ENCODE measurements at regions not wholly inside any gene's neighbourhood (a gene's known extent, or its start where the extent isn't known, plus 50 kb on each side); places are given as distances from the start of the nearest gene placed in this dataset.

- ATAC-seq (ENCODE audit: low read depth in 2 of 2): no peak
- peak overlapping the region in 2 of 6 donors; percentile 44 to 47 for H3K27ac Mint-ChIP-seq
- no peaks in the 10 kb centered on the region for H3K36me3 Mint-ChIP-seq
- no peaks in the 10 kb centered on the region for H3K4me1 Mint-ChIP-seq
- H3K9me3 Mint-ChIP-seq: peaks cover 0 to 4% (median 0%) of the 10 kb centered on the region in 7 donors
- no peaks in the 10 kb centered on the region for H3K27me3 Mint-ChIP-seq
- H3K4me3 Mint-ChIP-seq: no peak overlapping the region
- DNase-seq: no peak
Measured at GRCh38 chr6:106894978-106895702, 79.4 kb downstream of the CD24 start.

DNA sequence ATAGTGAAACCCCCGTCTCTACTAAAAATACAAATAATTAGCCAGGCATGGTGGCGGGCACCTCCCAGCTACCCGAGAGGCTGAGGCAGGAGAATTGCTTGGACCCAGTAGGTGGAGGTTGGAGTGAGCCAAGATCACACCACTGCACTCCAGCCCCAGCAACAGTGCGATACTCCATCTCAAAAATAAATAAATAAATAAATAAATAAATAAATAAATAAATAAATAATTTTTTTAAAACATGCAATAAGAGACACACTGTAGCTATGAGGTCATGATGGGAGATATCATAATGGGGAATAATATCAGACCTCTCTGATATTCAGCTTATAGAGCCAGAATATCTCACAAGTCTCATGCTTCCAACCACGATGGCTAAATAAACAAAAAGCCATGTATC lies 82.3 kb downstream of the CD24 start:
- no peaks in the 10 kb centered on the region for H3K9me3 Mint-ChIP-seq
- ATAC-seq (ENCODE audit: low read depth in 2 of 2) (no peak), DNase-seq (no peak)
- H3K27ac Mint-ChIP-seq: no peak overlapping the region
- peaks cover 0 to 4% (median 0%) of the 10 kb centered on the region in 3 donors for H3K4me1 Mint-ChIP-seq
- peaks cover 0 to 6% (median 0%) of the 10 kb centered on the region in 3 donors for H3K27me3 Mint-ChIP-seq
- H3K4me3 Mint-ChIP-seq: no peak overlapping the region
- peaks cover 0 to 4% of the 10 kb centered on the region in 2 donors for H3K36me3 Mint-ChIP-seq

- peaks cover 0 to 4% of the 10 kb centered on the region in 2 donors for H3K36me3 Mint-ChIP-seq
- no peak overlapping the region for H3K4me3 Mint-ChIP-seq
- ATAC-seq (ENCODE audit: low read depth in 2 of 2) (no peak), DNase-seq (no peak)
- no peak overlapping the region for H3K27ac Mint-ChIP-seq
- peaks cover 0 to 4% (median 0%) of the 10 kb centered on the region in 3 donors for H3K4me1 Mint-ChIP-seq
- peaks cover 0 to 6% (median 0%) of the 10 kb centered on the region in 3 donors for H3K27me3 Mint-ChIP-seq
- H3K9me3 Mint-ChIP-seq: no peaks in the 10 kb centered on the region
Measured at GRCh38 chr6:106890447-106890846, 84.1 kb downstream of the CD24 start.

- no peak for DNase-seq
- Mint-ChIP-seq H3K4me3 (no peak overlapping the region), H3K9me3 (no peaks in the 10 kb centered on the region), H3K27ac (no peak overlapping the region), H3K36me3 (peaks cover 0 to 4% of the 10 kb centered on the region in 2 donors), H3K4me1 (peaks cover 0 to 4% (median 0%) of the 10 kb centered on the region in 3 donors), H3K27me3 (peaks cover 0 to 6% (median 0%) of the 10 kb centered on the region in 3 donors)
- ATAC-seq (ENCODE audit: low read depth in 2 of 2): no peak
Measured at GRCh38 chr6:106889692-106890091, 84.8 kb downstream of the CD24 start.

DNA sequence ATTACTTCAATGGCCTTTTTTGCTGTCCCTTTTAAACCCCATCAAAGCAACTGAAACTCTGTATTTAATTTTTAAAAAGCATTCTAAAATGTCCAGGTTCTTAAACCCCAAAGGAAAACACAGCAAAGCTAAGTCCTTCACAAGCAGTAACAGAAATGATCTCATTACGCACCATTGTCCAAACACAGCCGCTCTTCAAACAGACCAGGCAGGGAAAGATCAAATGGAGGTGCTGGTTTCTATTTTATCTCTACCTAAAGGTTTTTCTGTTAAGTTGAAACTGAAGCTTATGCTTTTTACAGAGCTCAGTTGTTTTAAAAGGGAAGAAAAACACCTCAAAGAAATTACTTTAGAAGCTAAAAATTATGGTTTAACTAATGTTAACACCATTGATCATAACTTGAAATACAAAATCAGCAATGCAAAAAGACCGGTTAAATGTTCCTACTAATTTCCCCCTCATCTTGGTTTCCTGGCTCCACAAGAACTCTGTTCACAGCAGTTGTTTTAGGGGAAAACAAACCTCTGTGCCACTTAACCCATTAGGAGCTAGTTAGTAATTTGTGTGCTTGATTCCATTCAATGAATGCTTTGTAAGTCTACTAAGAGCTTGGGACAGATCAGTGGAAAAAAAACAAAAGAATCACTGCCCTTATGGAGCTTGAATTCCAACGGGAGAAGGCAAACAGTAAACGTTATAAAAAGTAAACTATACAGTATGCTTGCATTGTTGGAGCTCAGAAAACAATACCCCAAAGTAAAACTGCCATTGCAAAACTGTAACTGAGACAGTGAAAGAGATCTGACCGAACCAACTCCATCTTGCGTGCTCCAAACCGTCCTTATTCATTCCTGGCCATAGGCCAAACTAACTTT lies 87.4 kb downstream of the CD24 start:
- H3K9me3 Mint-ChIP-seq: no peaks in the 10 kb centered on the region
- no peak overlapping the region for H3K4me3 Mint-ChIP-seq
- peaks cover 0 to 4% of the 10 kb centered on the region in 2 donors for H3K36me3 Mint-ChIP-seq
- H3K4me1 Mint-ChIP-seq: peaks cover 0 to 6% (median 4%) of the 10 kb centered on the region in 3 donors
- no peak for ATAC-seq (ENCODE audit: low read depth in 2 of 2)
- no peak overlapping the region for H3K27ac Mint-ChIP-seq
- H3K27me3 Mint-ChIP-seq: peaks cover 0 to 6% (median 0%) of the 10 kb centered on the region in 3 donors
- DNase-seq: no peak

GRCh38 chr6:106886081-106886843 lies 88.3 kb downstream of the CD24 start:
- Mint-ChIP-seq H3K27me3 (peaks cover 0 to 6% (median 0%) of the 10 kb centered on the region in 3 donors), H3K4me3 (no peak overlapping the region), H3K9me3 (no peaks in the 10 kb centered on the region), H3K4me1 (peaks cover 0 to 6% (median 4%) of the 10 kb centered on the region in 3 donors), H3K36me3 (peaks cover 0 to 4% of the 10 kb centered on the region in 2 donors), H3K27ac (no peak overlapping the region)
- DNase-seq: no peak
- no peak for ATAC-seq (ENCODE audit: low read depth in 2 of 2)

GRCh38 chr6:106885679-106886078 lies 88.8 kb downstream of the CD24 start:
- no peak for DNase-seq
- no peaks in the 10 kb centered on the region for H3K9me3 Mint-ChIP-seq

GRCh38 chr6:106884576-106884975 lies 90.0 kb downstream of the CD24 start:
- Mint-ChIP-seq H3K4me3 (no peak overlapping the region), H3K36me3 (no peaks in the 10 kb centered on the region), H3K27ac (peak overlapping the region in 1 of 6 donors; percentile 78), H3K27me3 (peaks cover 0 to 6% (median 0%) of the 10 kb centered on the region in 3 donors), H3K9me3 (no peaks in the 10 kb centered on the region), H3K4me1 (peaks cover 0 to 6% (median 4%) of the 10 kb centered on the region in 3 donors)
- ATAC-seq (ENCODE audit: low read depth in 2 of 2) (no peak), DNase-seq (no peak)

More at GRCh38 chr6:106885679-106886078, 88.8 kb downstream of the CD24 start:
- Mint-ChIP-seq H3K4me1 (peaks cover 0 to 6% (median 4%) of the 10 kb centered on the region in 3 donors), H3K36me3 (peaks cover 0 to 4% of the 10 kb centered on the region in 2 donors), H3K4me3 (no peak overlapping the region), H3K27me3 (peaks cover 0 to 6% (median 0%) of the 10 kb centered on the region in 3 donors), H3K27ac (peak overlapping the region in 1 of 6 donors; percentile 86)
- ATAC-seq (ENCODE audit: low read depth in 2 of 2): no peak

DNA sequence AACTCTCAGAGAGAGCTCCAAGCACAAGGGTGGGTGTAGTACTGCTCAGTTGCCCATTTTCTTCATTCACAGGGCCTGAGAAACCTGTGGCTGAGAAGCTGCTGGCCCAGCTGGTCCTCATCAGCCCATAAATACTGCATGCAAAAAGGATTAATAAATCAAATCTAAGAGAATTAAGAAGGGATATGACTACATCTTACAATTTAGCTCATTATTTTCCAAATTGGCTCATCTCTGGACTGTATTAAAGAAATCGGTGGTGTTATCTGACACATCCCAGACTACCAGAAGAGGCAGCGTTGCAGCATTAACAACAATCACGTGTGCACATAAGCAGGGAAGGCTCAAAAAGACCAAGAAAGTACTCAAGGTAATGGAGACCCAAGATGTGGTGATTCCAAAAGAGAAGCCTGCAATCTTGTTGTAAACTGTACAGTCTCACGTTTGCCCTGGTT lies 90.7 kb downstream of the CD24 start:
- Mint-ChIP-seq H3K27ac (peak overlapping the region in 2 of 6 donors; percentile 35 to 39), H3K4me1 (peaks cover 0 to 6% (median 4%) of the 10 kb centered on the region in 3 donors), H3K36me3 (no peaks in the 10 kb centered on the region), H3K4me3 (no peak overlapping the region), H3K27me3 (peaks cover 0 to 5% (median 0%) of the 10 kb centered on the region in 3 donors), H3K9me3 (peaks cover 0 to under 1% (median 0%) of the 10 kb centered on the region in 7 donors)
- DNase-seq (no peak), ATAC-seq (ENCODE audit: low read depth in 2 of 2) (no peak)

GRCh38 chr6:106882601-106883518 lies 91.7 kb downstream of the CD24 start:
- Mint-ChIP-seq H3K4me1 (peaks cover 0 to 6% (median 0%) of the 10 kb centered on the region in 3 donors), H3K36me3 (no peaks in the 10 kb centered on the region), H3K9me3 (peaks cover 0 to 2% (median 0%) of the 10 kb centered on the region in 7 donors), H3K27me3 (no peaks in the 10 kb centered on the region), H3K4me3 (no peak overlapping the region), H3K27ac (no peak overlapping the region)
- ATAC-seq (ENCODE audit: low read depth in 2 of 2): no peak
- no peak for DNase-seq

GRCh38 chr6:106882138-106882537 lies 92.4 kb downstream of the CD24 start:
- Mint-ChIP-seq H3K9me3 (peaks cover 0 to 8% (median 1%) of the 10 kb centered on the region in 7 donors), H3K36me3 (peaks cover 0 to 2% of the 10 kb centered on the region in 2 donors), H3K27ac (peak overlapping the region in 1 of 6 donors; percentile 84), H3K4me1 (peaks cover 0 to 6% (median 0%) of the 10 kb centered on the region in 3 donors), H3K4me3 (no peak overlapping the region), H3K27me3 (no peaks in the 10 kb centered on the region)
- ATAC-seq (ENCODE audit: low read depth in 2 of 2): no peak
- DNase-seq: no peak

- Mint-ChIP-seq H3K27me3 (no peaks in the 10 kb centered on the region), H3K9me3 (peaks cover 5 to 15% (median 7%) of the 10 kb centered on the region in 7 donors), H3K4me1 (peaks cover 0 to 6% (median 0%) of the 10 kb centered on the region in 3 donors), H3K36me3 (peaks cover 6 to 9% of the 10 kb centered on the region in 2 donors), H3K4me3 (no peak overlapping the region), H3K27ac (no peak overlapping the region)
- DNase-seq (no peak), ATAC-seq (ENCODE audit: low read depth in 2 of 2) (no peak)
Measured at GRCh38 chr6:106880952-106881351, 93.6 kb downstream of the CD24 start.

Data from naive B cell (primary cell).